ENCODE measurements at regions not wholly inside any gene's neighbourhood (a gene's known extent, or its start where the extent isn't known, plus 50 kb on each side); places are given as distances from the start of the nearest gene placed in this dataset.

GRCh38 chr13:104900191-104900817 is 1635.2 kb downstream of the EFNB2 start:
- TF ChIP-seq CTCF (IDR thresholded peaks at IDR 0.05; ENCODE audit: poor library complexity) (no peak), EZH2 (IDR thresholded peaks at IDR 0.05; ENCODE audit: borderline replicate concordance) (no peak)

Measured in hepatocyte (in vitro differentiated cells).